Sigmoid colon (tissue), 6 donors: ENCODE measurements at regions not wholly inside any gene's neighbourhood (a gene's known extent, or its start where the extent isn't known, plus 50 kb on each side); places are given as distances from the start of the nearest gene placed in this dataset.

ENCODE experiments used
- DNase-seq: peaks from one replicate; pipeline ENCODE4 v3.0.0-alpha.2; 2019
- H3K27ac ChIP-seq, 4 donors: fragments of 200-600 bp; sonication (generic); one replicate each; pipeline ENCODE4 v1.5.1; 2016 to 2019; ENCODE audit warnings: mild to moderate bottlenecking in 1 of 4
- H3K27me3 ChIP-seq, 3 donors: fragments of 200-600 bp; sonication (generic); one replicate each; pipeline ENCODE4 v1.5.1; 2019; ENCODE audit warnings: mild to moderate bottlenecking in 1 of 3
- H3K36me3 ChIP-seq, 4 donors: fragments of 200-600 bp; sonication (generic); one replicate each; pipeline ENCODE4 v1.5.1; 2016 to 2019
- H3K4me1 ChIP-seq, 4 donors: fragments of 200-600 bp; sonication (generic); one replicate each; pipeline ENCODE4 v1.5.1; 2017 to 2019
- H3K4me3 ChIP-seq, 4 donors: fragments of 200-600 bp; sonication (generic); one replicate each; pipeline ENCODE4 v1.5.1; 2017 to 2019; ENCODE audit warnings: mild to moderate bottlenecking in 2 of 4, moderate library complexity in 1 of 4
- H3K9me3 ChIP-seq, 4 donors: fragments of 200-600 bp in 3 of 4; sonication (generic) in 3 of 4; one replicate each; pipeline versions ENCODE4 v1.5.1 to v1.6.1; 2013 to 2019
- EP300 ChIP-seq, 4 donors: sonication (generic); formaldehyde crosslinking; IDR thresholded peaks; one replicate each; pipeline ENCODE4 v1.6.1; 2017; ENCODE audit warnings: antibody characterized with exemption in 4 of 4
- POLR2A ChIP-seq, 2 donors: fragments of 450-650 bp; IDR thresholded peaks; one replicate each; pipeline ENCODE4 v1.6.1; 2016; ENCODE audit warnings: antibody characterized with exemption in 2 of 2, mild to moderate bottlenecking in 2 of 2, moderate library complexity in 2 of 2
- POLR2AphosphoS5 ChIP-seq, 4 donors: sonication (generic); formaldehyde crosslinking; IDR thresholded peaks; one replicate each; pipeline ENCODE4 v1.6.1; 2017; ENCODE audit warnings: antibody characterized with exemption in 4 of 4
- WGBS, 2 donors: extraction: QIAGEN DNeasy Blood & Tissue Kit; methylation state at CpG; one replicate each; pipeline ENCODE4 v1.1.7; 2013; 5-methylcytosine and 5-hydroxymethylcytosine counted together
- intact Hi-C: fragments of 100-400 bp; cut with DNase I; formaldehyde crosslinking; loops from one replicate; pipeline ENCODE4 v1.15.1; 2023
- TF ChIP-seq, protein P1 (sequence below), 4 experiments: fragments of 450-650 bp in 3 of 4; fragments of 200-600 bp in 1 of 4; IDR thresholded peaks; one replicate each; pipeline ENCODE4 v1.5.1; 2016 to 2019; ENCODE audit warnings: antibody characterized with exemption in 4 of 4, mild to moderate bottlenecking in 3 of 4, moderate library complexity in 2 of 4
- donor health status: healthy with polysubstance abuse.
- donor health status: healthy.

DNA sequence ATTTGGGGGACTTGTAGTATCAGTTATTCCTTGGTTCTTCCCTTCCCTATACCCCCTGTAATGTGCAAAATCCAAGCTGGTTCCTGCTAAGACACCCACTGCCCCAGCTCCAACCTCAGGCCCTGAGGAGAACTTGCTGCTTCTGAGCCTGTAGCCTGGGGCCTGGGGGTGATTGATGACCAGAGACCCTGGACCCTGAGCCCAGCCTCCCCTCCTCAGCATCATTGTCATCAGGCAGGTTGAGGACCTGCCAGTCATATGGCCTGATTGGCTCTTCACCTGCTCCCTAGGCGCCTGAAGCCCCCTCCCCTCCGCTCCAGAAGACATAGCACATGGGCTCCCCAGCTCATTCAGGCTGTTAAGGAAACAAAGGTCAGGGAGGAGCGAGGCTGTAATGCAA lies 73.8 kb upstream of the YWHAQ start:
- 94 to 98% methylated on average over 3 of the region's 3 CpGs for WGBS, 2 donors
- Histone ChIP-seq H3K36me3 (no peaks in the 10 kb centered on the region), H3K4me3 (no peak overlapping the region), H3K9me3 (no peaks in the 10 kb centered on the region), H3K27me3 (no peaks in the 10 kb centered on the region), H3K27ac (no peak overlapping the region), H3K4me1 (peaks cover 0 to 10% (median 5%) of the 10 kb centered on the region in 4 donors)
- no peak for DNase-seq
- TF ChIP-seq, protein P1, sequence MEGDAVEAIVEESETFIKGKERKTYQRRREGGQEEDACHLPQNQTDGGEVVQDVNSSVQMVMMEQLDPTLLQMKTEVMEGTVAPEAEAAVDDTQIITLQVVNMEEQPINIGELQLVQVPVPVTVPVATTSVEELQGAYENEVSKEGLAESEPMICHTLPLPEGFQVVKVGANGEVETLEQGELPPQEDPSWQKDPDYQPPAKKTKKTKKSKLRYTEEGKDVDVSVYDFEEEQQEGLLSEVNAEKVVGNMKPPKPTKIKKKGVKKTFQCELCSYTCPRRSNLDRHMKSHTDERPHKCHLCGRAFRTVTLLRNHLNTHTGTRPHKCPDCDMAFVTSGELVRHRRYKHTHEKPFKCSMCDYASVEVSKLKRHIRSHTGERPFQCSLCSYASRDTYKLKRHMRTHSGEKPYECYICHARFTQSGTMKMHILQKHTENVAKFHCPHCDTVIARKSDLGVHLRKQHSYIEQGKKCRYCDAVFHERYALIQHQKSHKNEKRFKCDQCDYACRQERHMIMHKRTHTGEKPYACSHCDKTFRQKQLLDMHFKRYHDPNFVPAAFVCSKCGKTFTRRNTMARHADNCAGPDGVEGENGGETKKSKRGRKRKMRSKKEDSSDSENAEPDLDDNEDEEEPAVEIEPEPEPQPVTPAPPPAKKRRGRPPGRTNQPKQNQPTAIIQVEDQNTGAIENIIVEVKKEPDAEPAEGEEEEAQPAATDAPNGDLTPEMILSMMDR (IDR thresholded peaks at IDR 0.05) = no peak
- no peak for TF ChIP-seq EP300 (IDR thresholded peaks at IDR 0.05)
- no peak for TF ChIP-seq POLR2AphosphoS5 (IDR thresholded peaks at IDR 0.05)
- TF ChIP-seq POLR2A (IDR thresholded peaks at IDR 0.05) = no peak
- intact Hi-C loops = no loop called here

DNA sequence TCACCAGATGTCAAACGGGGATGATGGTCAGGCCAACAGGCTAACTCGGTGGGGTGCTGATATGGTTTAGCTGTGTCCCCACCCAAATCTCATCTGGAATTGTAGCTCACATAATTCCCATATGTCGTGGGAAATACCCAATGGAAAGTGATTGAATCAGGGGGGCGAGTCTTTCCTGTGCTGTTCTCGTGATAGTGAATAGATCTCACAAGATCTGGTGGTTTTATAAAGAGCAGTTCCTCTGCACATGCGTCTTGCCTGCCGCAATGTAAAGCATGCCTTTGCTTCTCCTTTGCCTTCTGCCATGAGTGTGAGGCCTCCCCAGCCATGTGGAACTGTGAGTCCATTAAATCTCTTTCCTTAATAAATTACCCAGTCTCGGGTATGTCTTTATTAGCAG lies 74.4 kb upstream of the YWHAQ start:
- Histone ChIP-seq H3K36me3 (no peaks in the 10 kb centered on the region), H3K9me3 (no peaks in the 10 kb centered on the region), H3K4me1 (peaks cover 0 to 10% (median 5%) of the 10 kb centered on the region in 4 donors), H3K27ac (no peak overlapping the region), H3K4me3 (no peak overlapping the region), H3K27me3 (no peaks in the 10 kb centered on the region)
- no peak for DNase-seq
- 81 to 92% methylated on average over 8 of the region's 8 CpGs for WGBS, 2 donors
- intact Hi-C loops = no loop called here
- TF ChIP-seq EP300 (IDR thresholded peaks at IDR 0.05) (no peak), POLR2AphosphoS5 (IDR thresholded peaks at IDR 0.05) (no peak), POLR2A (IDR thresholded peaks at IDR 0.05) (no peak)
- TF ChIP-seq, protein P1 (IDR thresholded peaks at IDR 0.05) = no peak

DNA sequence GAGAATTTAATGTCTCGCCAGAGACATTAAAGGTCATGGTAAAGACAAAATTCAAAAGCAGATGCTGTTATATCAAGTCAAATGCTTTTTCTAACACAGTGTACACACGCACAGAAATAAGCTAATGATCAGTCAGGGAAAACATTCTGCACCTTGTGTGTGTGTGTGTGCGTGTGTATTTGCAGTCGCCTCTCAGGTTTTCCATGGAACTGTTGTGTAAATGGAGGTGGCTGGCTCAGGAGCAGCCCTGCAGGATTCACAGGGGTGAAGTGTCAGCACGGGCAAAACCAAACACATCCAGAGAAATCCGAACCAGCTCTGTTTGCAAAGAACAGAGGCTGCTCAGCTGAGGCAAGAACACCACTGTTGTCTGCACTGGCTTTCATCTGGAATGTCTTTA lies 76.2 kb upstream of the YWHAQ start:
- intact Hi-C loops = no loop called here

DNA sequence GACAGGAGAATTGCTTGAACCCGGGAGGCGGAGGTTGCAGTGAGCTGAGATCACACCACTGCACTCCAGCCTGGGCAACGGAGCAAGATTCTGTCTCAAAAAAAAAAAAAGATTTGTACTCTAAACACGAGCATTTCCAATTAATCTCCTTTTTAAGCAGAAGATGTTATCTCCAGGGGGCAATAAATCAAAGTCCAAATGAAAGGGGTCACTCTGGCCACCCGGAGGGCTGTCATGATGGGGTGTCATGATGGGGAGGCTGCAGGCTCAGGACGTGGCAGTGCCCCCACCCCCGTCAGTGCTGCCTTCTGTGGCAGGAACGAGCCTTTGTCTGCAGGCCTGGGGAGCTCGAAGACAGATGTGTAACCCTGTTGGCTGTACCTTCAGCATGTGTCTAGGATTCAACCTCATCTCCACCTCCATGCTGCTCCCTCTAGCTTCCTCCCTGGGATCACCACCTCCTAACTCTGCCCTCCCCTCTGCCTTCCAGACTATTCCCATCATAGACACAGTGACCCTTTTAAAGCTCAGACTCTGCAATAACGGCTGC lies 76.9 kb upstream of the YWHAQ start:
- H3K27me3 ChIP-seq = no peaks in the 10 kb centered on the region
- no peaks in the 10 kb centered on the region for H3K36me3 ChIP-seq
- WGBS, 2 donors = 66 to 81% methylated on average over 10 of the region's 10 CpGs
- no peak overlapping the region for H3K4me3 ChIP-seq
- no peak overlapping the region for H3K27ac ChIP-seq
- H3K9me3 ChIP-seq = no peaks in the 10 kb centered on the region
- no peak for DNase-seq
- intact Hi-C loops = no loop called here
- no peak for TF ChIP-seq POLR2AphosphoS5 (IDR thresholded peaks at IDR 0.05)
- TF ChIP-seq, protein P1 (IDR thresholded peaks at IDR 0.05) = no peak
- no peak for TF ChIP-seq POLR2A (IDR thresholded peaks at IDR 0.05)
- TF ChIP-seq EP300 (IDR thresholded peaks at IDR 0.05) = no peak
- peaks cover 0 to 10% (median 5%) of the 10 kb centered on the region in 4 donors for H3K4me1 ChIP-seq

More for the DNA sequence above, 76.2 kb upstream of the YWHAQ start:
- H3K9me3 ChIP-seq = no peaks in the 10 kb centered on the region
- H3K4me3 ChIP-seq = no peak overlapping the region
- no peaks in the 10 kb centered on the region for H3K36me3 ChIP-seq
- no peaks in the 10 kb centered on the region for H3K27me3 ChIP-seq
- WGBS, 2 donors = 72 to 93% methylated on average over 6 of the region's 6 CpGs
- H3K4me1 ChIP-seq = peaks cover 0 to 10% (median 5%) of the 10 kb centered on the region in 4 donors
- DNase-seq = no peak
- TF ChIP-seq, protein P1 (IDR thresholded peaks at IDR 0.05) = no peak
- no peak for TF ChIP-seq EP300 (IDR thresholded peaks at IDR 0.05)
- H3K27ac ChIP-seq = no peak overlapping the region
